BJ (cell line): ENCODE measurements at regions not wholly inside any gene's neighbourhood (a gene's known extent, or its start where the extent isn't known, plus 50 kb on each side); places are given as distances from the start of the nearest gene placed in this dataset.

Source experiments
- CTCF ChIA-PET: fragments of 350-600 bp; formaldehyde crosslinking; extraction: SDS; loops from one replicate; lab custom pipeline; 2021; ENCODE audit warnings: antibody characterized with exemption, inconsistent platforms; lab: Yijun Ruan, JAX
- POLR2A ChIA-PET: fragments of 300-600 bp; sonication (Branson Sonifier 250); formaldehyde crosslinking; extraction: SDS; loops from one replicate; lab custom pipeline; 2021; ENCODE audit warnings: antibody characterized with exemption; lab: Charles Lee
- DNase-seq: peaks from one replicate; pipeline ENCODE4 v3.0.0-alpha.2; 2011; ENCODE audit warnings: low read depth
- H3K27me3 ChIP-seq: 2 replicates; pipeline ENCODE4 v1.6.0; 2011; ENCODE audit warnings: low read length; ENCODE audit not compliant: control insufficient read depth, insufficient read depth
- H3K36me3 ChIP-seq: 2 replicates; pipeline ENCODE4 v1.5.1; 2011; ENCODE audit warnings: low read length; ENCODE audit not compliant: control insufficient read depth, insufficient read depth
- H3K4me3 ChIP-seq: 2 replicates; pipeline ENCODE4 v1.5.1; 2011; ENCODE audit warnings: low read depth, mild to moderate bottlenecking, control low read depth, low read length
- CTCF ChIP-seq: IDR thresholded peaks from 2 replicates; pipeline ENCODE4 v1.5.1; 2011; ENCODE audit warnings: low read depth, mild to moderate bottlenecking, control low read depth, inconsistent platforms, low read length, moderate library complexity; ENCODE audit not compliant: insufficient read depth

- no peak for TF ChIP-seq CTCF
- Histone ChIP-seq H3K4me3 (no peak overlapping the region), H3K36me3 (no peaks in the 10 kb centered on the region), H3K27me3 (no peaks in the 10 kb centered on the region)
- DNase-seq = no peak
- CTCF ChIA-PET = no interaction called here
- POLR2A ChIA-PET = no interaction called here
These were observed 414.7 kb upstream of the PCDH15 start for GRCh38 chr10:55215699-55216098.

- H3K27me3 ChIP-seq = no peaks in the 10 kb centered on the region
- TF ChIP-seq CTCF = no peak
- H3K4me3 ChIP-seq = no peak overlapping the region
- no peaks in the 10 kb centered on the region for H3K36me3 ChIP-seq
- POLR2A ChIA-PET = no interaction called here
- CTCF ChIA-PET = interaction anchor here (1.4 kb wide), 1 partner anchor 10 kb away, joined by 3 read pairs; no protein-coding TSS in a partner anchor
- DNase-seq = no peak
These were observed 413.6 kb upstream of the PCDH15 start for GRCh38 chr10:55214608-55215007.

GRCh38 chr10:55212051-55212450, 411.0 kb upstream of the PCDH15 start:
- ChIA-PET POLR2A (no interaction called here), CTCF (no interaction called here)
- no peaks in the 10 kb centered on the region for H3K36me3 ChIP-seq
- no peak overlapping the region for H3K4me3 ChIP-seq
- no peaks in the 10 kb centered on the region for H3K27me3 ChIP-seq
- no peak for DNase-seq
- TF ChIP-seq CTCF = no peak

- H3K4me3 ChIP-seq = no peak overlapping the region
- CTCF ChIA-PET = no interaction called here
- no peak for DNase-seq
- no peak for TF ChIP-seq CTCF
- no peaks in the 10 kb centered on the region for H3K36me3 ChIP-seq
- no peaks in the 10 kb centered on the region for H3K27me3 ChIP-seq
- POLR2A ChIA-PET = no interaction called here
These were observed 402.8 kb upstream of the PCDH15 start for GRCh38 chr10:55203874-55204273.

GRCh38 chr10:55203319-55203718, 402.3 kb upstream of the PCDH15 start:
- Histone ChIP-seq H3K36me3 (no peaks in the 10 kb centered on the region), H3K4me3 (no peak overlapping the region), H3K27me3 (no peaks in the 10 kb centered on the region)
- no peak for TF ChIP-seq CTCF
- CTCF ChIA-PET = no interaction called here
- no peak for DNase-seq
- POLR2A ChIA-PET = no interaction called here
